Esophagus muscularis mucosa (tissue), 4 donors: ENCODE measurements at regions not wholly inside any gene's neighbourhood (a gene's known extent, or its start where the extent isn't known, plus 50 kb on each side); places are given as distances from the start of the nearest gene placed in this dataset.

ENCODE experiments used
- DNase-seq: peaks from one replicate; pipeline ENCODE4 v3.0.0-alpha.2; 2017; ENCODE audit errors: extremely low spot score
- H3K27ac ChIP-seq, 4 donors: fragments of 200-600 bp; sonication (generic); replicated peaks in 1 of 4; 1 replicate in 3 of 4; 2 replicates in 1 of 4; pipeline ENCODE4 v1.5.1; 2016 to 2019; ENCODE audit warnings: mild to moderate bottlenecking in 1 of 4
- H3K27me3 ChIP-seq, 4 donors: fragments of 200-600 bp; sonication (generic); one replicate each; pipeline versions ENCODE4 v1.5.1 to v1.6.0; 2016 to 2019
- H3K36me3 ChIP-seq, 4 donors: fragments of 200-600 bp; sonication (generic); one replicate each; pipeline ENCODE4 v1.5.1; 2016 to 2019
- H3K4me1 ChIP-seq, 4 donors: fragments of 200-600 bp; sonication (generic); one replicate each; pipeline ENCODE4 v1.5.1; 2016 to 2019
- H3K4me3 ChIP-seq, 4 donors: fragments of 200-600 bp; sonication (generic); 1 replicate in 2 of 4; 2 replicates in 2 of 4; pipeline ENCODE4 v1.5.1; 2016 to 2019; ENCODE audit warnings: mild to moderate bottlenecking in 4 of 4, moderate library complexity in 1 of 4
- H3K9me3 ChIP-seq, 4 donors: fragments of 200-600 bp; sonication (generic); 1 replicate in 3 of 4; 2 replicates in 1 of 4; pipeline ENCODE4 v1.5.1; 2016 to 2019
- CTCF ChIP-seq, 3 experiments: fragments of 200-600 bp in 2 of 3; fragments of 450-650 bp in 1 of 3; sonication (generic) in 2 of 3; IDR thresholded peaks; one replicate each; pipeline ENCODE4 v1.5.1; 2017 to 2019; ENCODE audit warnings: antibody characterized with exemption in 3 of 3, mild to moderate bottlenecking in 2 of 3, moderate library complexity in 1 of 3
- EP300 ChIP-seq: sonication (generic); formaldehyde crosslinking; IDR thresholded peaks from one replicate; pipeline ENCODE4 v1.6.1; 2017; ENCODE audit warnings: antibody characterized with exemption
- POLR2A ChIP-seq: fragments of 450-650 bp; IDR thresholded peaks from one replicate; pipeline ENCODE4 v1.6.1; 2017; ENCODE audit warnings: antibody characterized with exemption, moderate library complexity, mild to moderate bottlenecking, low read depth
- POLR2AphosphoS5 ChIP-seq, 2 donors: sonication (generic); formaldehyde crosslinking; IDR thresholded peaks; one replicate each; pipeline ENCODE4 v1.6.1; 2017; ENCODE audit warnings: antibody characterized with exemption in 2 of 2
- WGBS: methylation state at CpG from one replicate; pipeline ENCODE4 v1.1.5; 2018; 5-methylcytosine and 5-hydroxymethylcytosine counted together
- intact Hi-C: fragments of 100-400 bp; cut with DNase I; formaldehyde crosslinking; loops from one replicate; pipeline ENCODE4 v1.15.1; 2023

- intact Hi-C loops = no loop called here
- WGBS = 49% methylated on average over 9 of the region's 9 CpGs
- DNase-seq = no peak
- peaks cover 3 to 20% (median 11%) of the 10 kb centered on the region in 4 donors for H3K4me1 ChIP-seq
- H3K27me3 ChIP-seq = peaks cover 0 to 22% (median 6%) of the 10 kb centered on the region in 4 donors
- H3K4me3 ChIP-seq = peak overlapping the region; percentile 57 to 70 (median 60)
- H3K27ac ChIP-seq = no peak overlapping the region
- H3K9me3 ChIP-seq = no peaks in the 10 kb centered on the region
- TF ChIP-seq CTCF (IDR thresholded peaks at IDR 0.05) (no peak), EP300 (no peak), POLR2A (no peak), POLR2AphosphoS5 (IDR thresholded peaks at IDR 0.05) (no peak)
- H3K36me3 ChIP-seq = no peaks in the 10 kb centered on the region
Measured at GRCh38 chrX:13936521-13937225, 93.0 kb downstream of the GEMIN8 start.

GRCh38 chrX:13934731-13935130 lies 95.0 kb downstream of the GEMIN8 start:
- H3K27ac ChIP-seq = no peak overlapping the region
- 73% methylated on average over 2 of the region's 2 CpGs for WGBS
- intact Hi-C loops = no loop called here
- H3K36me3 ChIP-seq = no peaks in the 10 kb centered on the region
- H3K9me3 ChIP-seq = no peaks in the 10 kb centered on the region
- DNase-seq = no peak
- H3K4me1 ChIP-seq = peaks cover 3 to 20% (median 11%) of the 10 kb centered on the region in 4 donors
- TF ChIP-seq EP300 (no peak), CTCF (IDR thresholded peaks at IDR 0.05) (no peak), POLR2A (no peak), POLR2AphosphoS5 (IDR thresholded peaks at IDR 0.05) (no peak)
- H3K4me3 ChIP-seq = no peak overlapping the region
- peaks cover 0 to 22% (median 6%) of the 10 kb centered on the region in 4 donors for H3K27me3 ChIP-seq

DNA sequence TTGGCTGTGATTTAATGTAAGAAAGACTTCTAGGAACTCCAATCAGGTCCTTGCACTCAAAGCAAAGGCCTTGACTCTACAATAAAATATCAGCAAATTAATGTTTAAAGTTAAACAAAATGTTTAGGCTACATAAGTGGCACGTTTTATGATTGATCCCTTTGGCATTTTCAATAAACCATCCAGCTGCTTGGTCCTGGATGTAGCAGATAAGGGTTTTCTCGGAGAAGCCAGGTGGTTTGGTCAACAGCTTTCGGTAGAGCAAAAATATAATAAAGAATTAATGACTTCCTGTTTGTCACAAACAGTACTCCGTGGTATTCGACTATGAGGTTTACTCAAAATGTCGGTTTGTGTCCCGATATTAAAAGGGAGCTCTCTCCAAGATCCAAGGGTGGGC lies 95.8 kb downstream of the GEMIN8 start:
- H3K9me3 ChIP-seq = no peaks in the 10 kb centered on the region
- TF ChIP-seq CTCF (IDR thresholded peaks at IDR 0.05) (no peak), POLR2AphosphoS5 (IDR thresholded peaks at IDR 0.05) (no peak), POLR2A (no peak), EP300 (no peak)
- H3K27ac ChIP-seq = no peak overlapping the region
- H3K4me3 ChIP-seq = no peak overlapping the region
- intact Hi-C loops = no loop called here
- H3K27me3 ChIP-seq = peaks cover 0 to 19% (median 6%) of the 10 kb centered on the region in 4 donors
- H3K4me1 ChIP-seq = peaks cover 3 to 18% (median 10%) of the 10 kb centered on the region in 4 donors
- DNase-seq = no peak
- H3K36me3 ChIP-seq = no peaks in the 10 kb centered on the region
- WGBS = 78% methylated on average over 7 of the region's 7 CpGs

DNA sequence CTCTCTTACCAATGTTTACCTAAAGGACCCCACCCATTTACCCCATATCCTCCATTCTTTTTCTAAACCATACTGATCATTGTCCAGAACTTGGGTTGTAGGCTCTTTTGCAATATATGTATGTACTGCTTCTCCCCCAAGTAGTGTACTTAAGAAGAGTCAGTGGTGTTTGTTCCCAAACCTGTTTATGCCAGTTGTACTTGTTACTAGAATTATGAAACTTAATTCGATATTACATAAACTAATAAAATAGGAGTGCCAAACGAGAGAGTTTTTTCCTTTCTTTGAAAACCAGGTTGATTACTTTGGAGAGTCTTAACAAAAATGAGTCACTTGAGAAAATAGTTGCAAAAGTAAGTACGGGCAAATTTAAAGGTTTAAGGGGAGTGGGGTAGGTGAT lies 96.3 kb downstream of the GEMIN8 start:
- H3K9me3 ChIP-seq = no peaks in the 10 kb centered on the region
- no peak overlapping the region for H3K27ac ChIP-seq
- TF ChIP-seq POLR2AphosphoS5 (IDR thresholded peaks at IDR 0.05) (no peak), POLR2A (no peak), CTCF (IDR thresholded peaks at IDR 0.05) (no peak), EP300 (no peak)
- H3K27me3 ChIP-seq = peaks cover 0 to 14% (median 3%) of the 10 kb centered on the region in 4 donors
- H3K4me1 ChIP-seq = peaks cover 0 to 13% (median 7%) of the 10 kb centered on the region in 4 donors
- 87% methylated on average over 3 of the region's 3 CpGs for WGBS
- H3K4me3 ChIP-seq = no peak overlapping the region
- intact Hi-C loops = no loop called here
- DNase-seq = no peak
- no peaks in the 10 kb centered on the region for H3K36me3 ChIP-seq
